ENCODE measurements at regions not wholly inside any gene's neighbourhood (a gene's known extent, or its start where the extent isn't known, plus 50 kb on each side); places are given as distances from the start of the nearest gene placed in this dataset.

GRCh38 chr2:118232796-118233195, 144.5 kb downstream of the INSIG2 start:
- TF ChIP-seq POLR2A (IDR thresholded peaks at IDR 0.05; ENCODE audit: extremely low read depth, insufficient read length): no peak
- TF ChIP-seq CTCF (IDR thresholded peaks at IDR 0.05; ENCODE audit: low read depth, low read length): no peak
- no peak for TF ChIP-seq MYC (IDR thresholded peaks at IDR 0.05; ENCODE audit: low read depth, low read length)
- TF ChIP-seq MAX (IDR thresholded peaks at IDR 0.05; ENCODE audit: low read depth, low read length): no peak
